H1 (cell line): ENCODE measurements at regions not wholly inside any gene's neighbourhood (a gene's known extent, or its start where the extent isn't known, plus 50 kb on each side); places are given as distances from the start of the nearest gene placed in this dataset.

ENCODE experiments used
- CTCF ChIA-PET: fragments of 300-600 bp; sonication (Branson Sonifier 250); formaldehyde crosslinking; loops from one replicate; lab custom pipeline; 2021; ENCODE audit not compliant: partially characterized antibody; lab: Charles Lee
- POLR2A ChIA-PET: fragments of 300-600 bp; sonication (Branson Sonifier 250); formaldehyde crosslinking; loops from one replicate; lab custom pipeline; 2021; ENCODE audit warnings: inconsistent platforms; ENCODE audit not compliant: partially characterized antibody; lab: Charles Lee
- DNase-seq, 2 experiments: peaks; one replicate each; pipeline versions ENCODE4 v3.0.0 to v3.0.0-alpha.2; 2010 to 2022; ENCODE audit warnings: low spot score in 2 of 2, low read depth in 1 of 2, mixed read lengths in 1 of 2
- FAIRE-seq: peaks from 2 replicates; lab custom pipeline; 2011; peaks lifted over from hg19 to GRCh38; lab: Jason Lieb, UNC
- H2AFZ ChIP-seq: 2 replicates; pipeline ENCODE4 v1.8.1; 2012; ENCODE audit warnings: low read length, inconsistent platforms
- H2AK5ac ChIP-seq: 2 replicates; pipeline ENCODE4 v1.6.1; 2013; ENCODE audit warnings: low read depth, low read length
- H2BK120ac ChIP-seq: replicated peaks from 2 replicates; pipeline ENCODE3; 2013; ENCODE audit warnings: low read depth, low read length, inconsistent platforms
- H2BK12ac ChIP-seq: 2 replicates; pipeline ENCODE4 v1.6.1; 2013; ENCODE audit warnings: low read depth, low read length
- H2BK15ac ChIP-seq: 2 replicates; pipeline ENCODE4 v1.6.1; 2013; ENCODE audit warnings: low read length
- H2BK20ac ChIP-seq: 2 replicates; pipeline ENCODE4 v1.6.1; 2013; ENCODE audit warnings: low read length
- H2BK5ac ChIP-seq: 2 replicates; pipeline ENCODE4 v1.6.1; 2013; ENCODE audit warnings: low read depth, low read length
- H3K14ac ChIP-seq: 2 replicates; pipeline ENCODE4 v1.6.1; 2013; ENCODE audit warnings: inconsistent platforms; ENCODE audit not compliant: insufficient read length
- H3K18ac ChIP-seq: 2 replicates; pipeline ENCODE4 v1.6.1; 2013; ENCODE audit warnings: low read length; ENCODE audit errors: extremely low read depth
- H3K23ac ChIP-seq: 2 replicates; pipeline ENCODE4 v1.6.1; 2013; ENCODE audit warnings: inconsistent platforms; ENCODE audit not compliant: insufficient read length
- H3K23me2 ChIP-seq: 2 replicates; pipeline ENCODE4 v1.6.1; 2013; ENCODE audit warnings: low read depth, low read length
- H3K27ac ChIP-seq: 2 replicates; pipeline ENCODE4 v1.6.1; 2011; ENCODE audit warnings: low read depth, low read length, inconsistent platforms
- H3K27me3 ChIP-seq, 4 experiments: replicated peaks in 1 of 4; 1 replicate in 1 of 4; 2 replicates in 3 of 4; pipeline versions ENCODE4 v1.6.1 to v1.8.1; 2011 to 2013; ENCODE audit warnings: low read length in 3 of 4, mild to moderate bottlenecking in 3 of 4, inconsistent platforms in 2 of 4, mixed read lengths in 2 of 4, moderate library complexity in 1 of 4; ENCODE audit not compliant: control insufficient read depth in 3 of 4, insufficient read depth in 3 of 4; ENCODE audit errors: extremely low read depth in 1 of 4
- H3K36me3 ChIP-seq, 4 experiments: 2 replicates each; pipeline versions ENCODE4 v1.6.1 to v1.8.1; 2011 to 2013; ENCODE audit warnings: mild to moderate bottlenecking in 4 of 4, low read length in 3 of 4, moderate library complexity in 2 of 4, control low read depth in 1 of 4, inconsistent platforms in 1 of 4; ENCODE audit not compliant: insufficient read depth in 4 of 4, control insufficient read depth in 2 of 4
- H3K4ac ChIP-seq: replicated peaks from 2 replicates; pipeline ENCODE3; 2013; ENCODE audit warnings: low read length, low read depth, mixed read lengths, inconsistent platforms; ENCODE audit not compliant: insufficient read length
- H3K4me1 ChIP-seq, 4 experiments: replicated peaks in 1 of 4; 1 replicate in 1 of 4; 2 replicates in 3 of 4; pipeline versions ENCODE4 v1.6.1 to v1.8.1; 2011 to 2013; ENCODE audit warnings: low read length in 3 of 4, inconsistent platforms in 2 of 4, mixed read lengths in 1 of 4; ENCODE audit not compliant: insufficient read depth in 4 of 4, control insufficient read depth in 3 of 4
- H3K4me2 ChIP-seq, 2 experiments: 2 replicates each; pipeline versions ENCODE4 v1.6.1 to v1.8.1; 2011 to 2013; ENCODE audit warnings: low read depth in 2 of 2, low read length in 2 of 2, control low read depth in 1 of 2, inconsistent platforms in 1 of 2, mild to moderate bottlenecking in 1 of 2; ENCODE audit not compliant: insufficient read depth in 1 of 2
- H3K4me3 ChIP-seq, 4 experiments: fragments of 200-600, 300-600 bp in 1 of 4; sonication (generic), shearing (Covaris generic), sonication (Bioruptor Twin) in 1 of 4; 2 replicates each; pipeline versions ENCODE4 v1.5.1 to v1.8.1; 2011 to 2016; ENCODE audit warnings: low read length in 4 of 4, low read depth in 3 of 4, control low read depth in 2 of 4, inconsistent platforms in 2 of 4, mild to moderate bottlenecking in 2 of 4, mixed read lengths in 1 of 4, moderate library complexity in 1 of 4; ENCODE audit not compliant: insufficient read depth in 2 of 4; ENCODE audit errors: extremely low read depth in 1 of 4
- H3K56ac ChIP-seq: replicated peaks from 2 replicates; pipeline ENCODE3; 2013; ENCODE audit warnings: low read depth, mild to moderate bottlenecking, mixed read lengths, low read length, inconsistent platforms; ENCODE audit not compliant: insufficient read length
- H3K79me1 ChIP-seq: 2 replicates; pipeline ENCODE4 v1.6.1; 2013; ENCODE audit warnings: low read depth, low read length, control low read depth
- H3K79me2 ChIP-seq, 2 experiments: 2 replicates each; pipeline versions ENCODE4 v1.6.1 to v1.8.1; 2012 to 2013; ENCODE audit warnings: low read length in 2 of 2, mild to moderate bottlenecking in 2 of 2, inconsistent platforms in 1 of 2; ENCODE audit not compliant: insufficient read depth in 2 of 2, control insufficient read depth in 1 of 2
- H3K9ac ChIP-seq, 4 experiments: replicated peaks in 1 of 4; 1 replicate in 1 of 4; 2 replicates in 3 of 4; pipeline versions ENCODE4 v1.6.1 to v1.8.1; 2011 to 2013; ENCODE audit warnings: low read depth in 3 of 4, low read length in 3 of 4, control low read depth in 2 of 4, mild to moderate bottlenecking in 2 of 4, moderate library complexity in 2 of 4, inconsistent platforms in 1 of 4; ENCODE audit errors: extremely low read depth in 1 of 4
- H3K9me3 ChIP-seq, 2 experiments: 2 replicates each; pipeline versions ENCODE4 v1.6.1 to v1.8.1; 2012 to 2013; ENCODE audit warnings: mild to moderate bottlenecking in 2 of 2, moderate library complexity in 2 of 2, control low read depth in 1 of 2, inconsistent platforms in 1 of 2, low read depth in 1 of 2, low read length in 1 of 2, mixed read lengths in 1 of 2; ENCODE audit not compliant: insufficient read depth in 2 of 2
- H4K20me1 ChIP-seq, 2 experiments: replicated peaks in 1 of 2; 2 replicates each; pipeline versions ENCODE3 to v1.8.1; 2011 to 2013; ENCODE audit warnings: inconsistent platforms in 2 of 2, low read length in 2 of 2, mild to moderate bottlenecking in 1 of 2; ENCODE audit not compliant: insufficient read depth in 2 of 2, control insufficient read depth in 1 of 2
- H4K5ac ChIP-seq: 2 replicates; pipeline ENCODE4 v1.6.1; 2013; ENCODE audit warnings: low read length, low read depth, mixed read lengths, inconsistent platforms; ENCODE audit not compliant: insufficient read length
- H4K8ac ChIP-seq: 2 replicates; pipeline ENCODE4 v1.8.0; 2013; ENCODE audit warnings: mild to moderate bottlenecking, moderate library complexity, low read length, inconsistent platforms; ENCODE audit not compliant: insufficient read depth; ENCODE audit errors: extremely low read depth
- H4K91ac ChIP-seq: replicated peaks from 2 replicates; pipeline ENCODE3; 2013; ENCODE audit warnings: low read length, mixed read lengths, inconsistent platforms; ENCODE audit not compliant: insufficient read length
- BRCA1 ChIP-seq: IDR thresholded peaks from 2 replicates; pipeline ENCODE4 v1.6.1; 2012; ENCODE audit warnings: low read depth, low read length, improper control_type of control experiment
- CBX8 ChIP-seq: fragments of 300-800, 300-1000 bp; sonication (generic); IDR thresholded peaks from 2 replicates; pipeline ENCODE4 v1.7.1; 2016; ENCODE audit warnings: low read depth, low read length, borderline replicate concordance
- CEBPB ChIP-seq: IDR thresholded peaks from 2 replicates; pipeline ENCODE4 v1.6.1; 2012; ENCODE audit warnings: low read depth, low read length
- EP300 ChIP-seq, 2 experiments: IDR thresholded peaks; 1 replicate in 1 of 2; 2 replicates in 1 of 2; pipeline ENCODE4 v1.6.1; 2011 to 2012; ENCODE audit warnings: low read depth in 2 of 2, low read length in 2 of 2, mild to moderate bottlenecking in 2 of 2, borderline replicate concordance in 1 of 2, inconsistent platforms in 1 of 2, moderate library complexity in 1 of 2
- HDAC2 ChIP-seq, 2 experiments: fragments of 300-600 bp in 1 of 2; sonication (generic) in 1 of 2; IDR thresholded peaks; 2 replicates each; pipeline ENCODE4 v1.6.1; 2011 to 2012; ENCODE audit warnings: low read depth in 2 of 2, low read length in 2 of 2, mild to moderate bottlenecking in 2 of 2, moderate library complexity in 2 of 2, borderline replicate concordance in 1 of 2, inconsistent platforms in 1 of 2
- HDAC6 ChIP-seq: IDR thresholded peaks from one replicate; pipeline ENCODE4 v1.7.1; 2012; ENCODE audit warnings: low read depth, mild to moderate bottlenecking, inconsistent platforms, low read length, moderate library complexity
- MAFK ChIP-seq: IDR thresholded peaks from 2 replicates; pipeline ENCODE4 v1.6.1; 2012; ENCODE audit warnings: low read depth, mild to moderate bottlenecking, improper control_type of control experiment, low read length
- SIN3A ChIP-seq, 2 experiments: IDR thresholded peaks in 1 of 2; conservative IDR thresholded peaks in 1 of 2; 2 replicates each; pipeline ENCODE4 v1.6.1; 2011 to 2012; ENCODE audit warnings: low read length in 2 of 2, improper control_type of control experiment in 1 of 2, low read depth in 1 of 2, mild to moderate bottlenecking in 1 of 2
- SIRT6 ChIP-seq: IDR thresholded peaks from one replicate; pipeline ENCODE4 v1.7.1; 2012; ENCODE audit warnings: low read length, inconsistent platforms
- SIX5 ChIP-seq: IDR thresholded peaks from 2 replicates; pipeline ENCODE4 v1.6.1; 2011; ENCODE audit warnings: mild to moderate bottlenecking, low read depth, low read length
- SP1 ChIP-seq: IDR thresholded peaks from 2 replicates; pipeline ENCODE4 v1.6.1; 2011; ENCODE audit warnings: low read depth, low read length
- SRF ChIP-seq: IDR thresholded peaks from 2 replicates; pipeline ENCODE4 v1.6.1; 2011; ENCODE audit warnings: mild to moderate bottlenecking, low read depth, low read length, moderate library complexity
- SUZ12 ChIP-seq: fragments of 200-600 bp; sonication (generic); IDR thresholded peaks from 2 replicates; pipeline ENCODE4 v1.6.1; 2012; ENCODE audit warnings: mild to moderate bottlenecking, inconsistent platforms, low read length, moderate library complexity, mixed read lengths
- TBP ChIP-seq: IDR thresholded peaks from 2 replicates; pipeline ENCODE4 v1.6.1; 2011; ENCODE audit warnings: low read depth, low read length, improper control_type of control experiment
- YY1 ChIP-seq: IDR thresholded peaks from 2 replicates; pipeline ENCODE4 v1.6.1; 2011; ENCODE audit warnings: low read depth, mild to moderate bottlenecking, low read length
- WGBS, 2 experiments: shearing (Covaris generic) in 1 of 2; methylation state at CpG; one replicate each; pipeline versions ENCODE4 v1.1.6 to v1.1.7; 2013 to 2015; ENCODE audit warnings: low lambda C conversion rate in 2 of 2, mixed read lengths in 2 of 2, inconsistent platforms in 1 of 2, low coverage in 1 of 2, missing lambda C conversion rate in 1 of 2; ENCODE audit not compliant: insufficient replicate concordance in 2 of 2, insufficient coverage in 1 of 2, insufficient read length in 1 of 2; ENCODE audit errors: extremely low coverage in 1 of 2, missing lambda C conversion rate in 1 of 2; 5-methylcytosine and 5-hydroxymethylcytosine counted together
- TF ChIP-seq, protein P1 (sequence below): IDR thresholded peaks from 2 replicates; pipeline ENCODE4 v1.6.1; 2012; ENCODE audit warnings: inconsistent platforms

- Histone ChIP-seq H2BK5ac (no peak overlapping the region), H3K4me3 (no peak overlapping the region), H3K56ac (no peak overlapping the region), H4K20me1 (no peaks in the 10 kb centered on the region), H3K36me3 (no peaks in the 10 kb centered on the region), H4K5ac (no peak overlapping the region), H4K91ac (no peak overlapping the region), H3K4me1 (no peaks in the 10 kb centered on the region; a peak in 1 of 7 replicates), H2BK15ac (no peak overlapping the region), H2BK20ac (no peak overlapping the region), H3K79me2 (no peaks in the 10 kb centered on the region), H3K9ac (no peak overlapping the region), H3K14ac (no peak overlapping the region), H3K27me3 (no peaks in the 10 kb centered on the region; a peak in 1 of 7 replicates), H2BK120ac (no peak overlapping the region), H2BK12ac (no peak overlapping the region), H3K27ac (no peak overlapping the region), H3K79me1 (no peaks in the 10 kb centered on the region), H3K23ac (no peak overlapping the region), H3K23me2 (no peaks in the 10 kb centered on the region), H2AK5ac (no peak overlapping the region), H3K4me2 (no peak overlapping the region), H3K9me3 (no peaks in the 10 kb centered on the region), H2AFZ (no peak overlapping the region), H4K8ac (no peak overlapping the region), H3K18ac (no peak overlapping the region), H3K4ac (no peak overlapping the region)
- no peak for TF ChIP-seq SIRT6
- no peak for TF ChIP-seq SIN3A (conservative IDR thresholded peaks at IDR 0.05 in 1 of 2, IDR thresholded peaks at IDR 0.05 in 1 of 2; ENCODE audit: low read depth in 1 of 2, low read length in 2 of 2)
- no peak for TF ChIP-seq TBP
- TF ChIP-seq SP1 = no peak
- TF ChIP-seq CEBPB = no peak
- no peak for TF ChIP-seq SUZ12
- TF ChIP-seq BRCA1 = no peak
- TF ChIP-seq EP300 (IDR thresholded peaks at IDR 0.05; ENCODE audit: borderline replicate concordance in 1 of 2, low read depth in 2 of 2, low read length in 2 of 2) = no peak
- TF ChIP-seq SRF = no peak
- TF ChIP-seq CBX8 = no peak
- no peak for TF ChIP-seq HDAC6
- TF ChIP-seq, protein P1, sequence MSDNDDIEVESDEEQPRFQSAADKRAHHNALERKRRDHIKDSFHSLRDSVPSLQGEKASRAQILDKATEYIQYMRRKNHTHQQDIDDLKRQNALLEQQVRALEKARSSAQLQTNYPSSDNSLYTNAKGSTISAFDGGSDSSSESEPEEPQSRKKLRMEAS = no peak
- no peak for TF ChIP-seq MAFK
- no peak for TF ChIP-seq SIX5
- no peak for TF ChIP-seq YY1
- no peak for TF ChIP-seq HDAC2 (IDR thresholded peaks at IDR 0.05; ENCODE audit: borderline replicate concordance in 1 of 2, low read depth in 2 of 2, low read length in 2 of 2)
- FAIRE-seq (no peak), DNase-seq (no peak)
- 89% methylated on average over 2 of the region's 2 CpGs; no CpG with 5 or more reads in 1 of the 2 experiments for WGBS, 2 experiments
- ChIA-PET CTCF (interaction anchor here (1.0 kb wide), 1 partner anchor 37 kb away, joined by 4 read pairs; no protein-coding TSS in a partner anchor), POLR2A (no interaction called here)
Observed at GRCh38 chr1:115429884-115430283, 91.8 kb upstream of the NGF start.
